ENCODE measurements at regions not wholly inside any gene's neighbourhood (a gene's known extent, or its start where the extent isn't known, plus 50 kb on each side); places are given as distances from the start of the nearest gene placed in this dataset.

DNA sequence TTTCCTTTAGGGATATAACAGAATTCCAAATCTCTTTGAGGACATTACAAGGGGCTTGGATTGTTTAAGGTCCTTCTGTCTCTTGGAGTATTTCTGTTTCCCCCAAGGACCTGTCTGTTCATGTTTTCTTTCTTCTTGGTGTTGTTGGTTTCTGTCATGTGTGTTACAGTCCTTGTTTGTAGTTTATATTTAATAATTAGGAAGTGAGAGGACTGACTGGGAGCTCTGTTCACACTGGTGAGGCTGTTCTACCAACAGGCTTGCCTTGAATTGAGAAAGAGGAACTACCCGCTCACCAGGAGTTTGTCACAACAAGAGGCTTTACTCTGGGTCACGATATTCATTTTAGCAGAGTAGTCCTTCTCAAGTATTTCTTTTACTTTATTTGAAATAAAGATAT lies 119.2 kb upstream of the SV2C start:
- TF ChIP-seq CTCF (IDR thresholded peaks at IDR 0.05 in 8 of 11, conservative IDR thresholded peaks at IDR 0.05 in 3 of 11) (no peak), POLR2A (IDR thresholded peaks at IDR 0.05) (no peak)
